Spleen (tissue), 11 donors: ENCODE measurements at regions not wholly inside any gene's neighbourhood (a gene's known extent, or its start where the extent isn't known, plus 50 kb on each side); places are given as distances from the start of the nearest gene placed in this dataset.
"Not testable (repeated sequence)": the region's sequence is repeated elsewhere in the genome, so short reads cannot be mapped to it uniquely, and the experiment has no call there.

ENCODE experiments used
- DNase-seq: peaks from one replicate; pipeline ENCODE4 v3.0.0-alpha.2; 2020
- H3K27ac ChIP-seq, 8 donors: fragments of 200-600 bp; sonication (generic) in 7 of 8; 1 replicate in 4 of 8; 2 replicates in 4 of 8; pipeline versions ENCODE4 v1.5.0 to v1.8.0; 2016 to 2021; ENCODE audit warnings: inconsistent platforms in 4 of 8, mild to moderate bottlenecking in 4 of 8, moderate library complexity in 1 of 8
- H3K27me3 ChIP-seq, 7 donors: fragments of 200-600 bp; sonication (generic) in 6 of 7; replicated peaks in 1 of 7; 1 replicate in 4 of 7; 2 replicates in 3 of 7; pipeline versions ENCODE4 v1.5.0 to v1.8.0; 2016 to 2021; ENCODE audit warnings: inconsistent platforms in 3 of 7, mild to moderate bottlenecking in 1 of 7
- H3K36me3 ChIP-seq, 6 donors: fragments of 200-600 bp; sonication (generic) in 5 of 6; 1 replicate in 4 of 6; 2 replicates in 2 of 6; pipeline versions ENCODE4 v1.5.0 to v1.8.0; 2016 to 2021; ENCODE audit warnings: inconsistent platforms in 2 of 6
- H3K4me1 ChIP-seq, 6 donors: fragments of 200-600 bp; sonication (generic) in 5 of 6; 1 replicate in 3 of 6; 2 replicates in 3 of 6; pipeline versions ENCODE4 v1.5.0 to v1.8.0; 2016 to 2021; ENCODE audit warnings: inconsistent platforms in 3 of 6
- H3K4me3 ChIP-seq, 8 donors: fragments of 200-600 bp; sonication (generic) in 7 of 8; 1 replicate in 4 of 8; 2 replicates in 4 of 8; pipeline versions ENCODE4 v1.5.0 to v1.8.0; 2016 to 2021; ENCODE audit warnings: inconsistent platforms in 4 of 8, mild to moderate bottlenecking in 4 of 8, moderate library complexity in 2 of 8
- H3K9me3 ChIP-seq, 8 donors: fragments of 200-600 bp; sonication (generic) in 7 of 8; 1 replicate in 4 of 8; 2 replicates in 4 of 8; pipeline versions ENCODE4 v1.5.0 to v1.8.0; 2016 to 2021; ENCODE audit warnings: inconsistent platforms in 4 of 8
- POLR2A ChIP-seq, 3 donors: fragments of 450-650 bp; IDR thresholded peaks; one replicate each; pipeline ENCODE4 v1.5.1; 2017; ENCODE audit warnings: antibody characterized with exemption in 3 of 3, mild to moderate bottlenecking in 1 of 3
- POLR2AphosphoS5 ChIP-seq, 3 donors: sonication (generic); formaldehyde crosslinking; IDR thresholded peaks; one replicate each; pipeline ENCODE4 v1.5.1; 2017; ENCODE audit warnings: antibody characterized with exemption in 3 of 3
- WGBS, 5 donors: extraction: QIAGEN DNeasy Blood & Tissue Kit in 3 of 5; methylation state at CpG; one replicate each; pipeline versions ENCODE4 v1.1.5 to v1.1.7; 2013 to 2018; 5-methylcytosine and 5-hydroxymethylcytosine counted together
- intact Hi-C: fragments of 100-400 bp; cut with DNase I; formaldehyde crosslinking; loops from one replicate; pipeline ENCODE4 v1.15.0; 2023; ENCODE audit warnings: low total_unique reads
- TF ChIP-seq, protein P1 (sequence below), 11 experiments: fragments of 200-600 bp in 7 of 11; fragments of 450-650 bp in 4 of 11; sonication (generic) in 4 of 11; IDR thresholded peaks in 8 of 11; conservative IDR thresholded peaks in 3 of 11; 1 replicate in 7 of 11; 2 replicates in 4 of 11; pipeline versions ENCODE4 v1.4.0 to v1.8.0; 2016 to 2021; ENCODE audit warnings: antibody characterized with exemption in 11 of 11, inconsistent platforms in 4 of 11, mild to moderate bottlenecking in 1 of 11
- donor health status: healthy with polysubstance abuse.
- donor health status: DM: no; HTN: no; CAD: no; lungs with moderate emphysema.
- donor health status: DM: no; HTN: no; CAD: no.
- donor health status: Bipolar disorder and iron deficiency.
- donor health status: healthy.
- donor health status: DM: no; HTN: no; CAD: no.
- donor health status: DM: yes; HTN: yes; CAD: no.

DNA sequence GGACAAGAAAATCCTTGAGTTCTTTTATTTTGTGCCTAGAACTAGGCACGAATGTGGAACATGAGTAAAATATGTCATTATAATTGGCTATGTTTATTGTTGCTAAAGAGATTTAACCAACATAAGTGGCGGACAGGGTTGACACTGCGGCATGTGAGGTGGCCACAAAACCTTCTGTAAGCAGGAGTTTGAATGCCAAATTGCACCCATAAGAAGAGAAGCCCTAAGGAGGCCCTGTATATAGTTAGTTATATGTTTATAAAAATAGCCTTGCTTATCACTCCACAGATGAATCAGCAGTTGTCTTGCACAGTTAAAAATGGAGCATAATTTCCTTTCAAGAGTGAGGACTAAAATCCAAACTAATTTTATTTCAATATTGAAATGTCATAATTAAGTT is 336.1 kb downstream of the GBA3 start:
- intact Hi-C loops, result no loop called here
- Histone ChIP-seq H3K36me3 (no peaks in the 10 kb centered on the region), H3K4me3 (no peak overlapping the region), H3K27ac (no peak overlapping the region), H3K27me3 (no peaks in the 10 kb centered on the region), H3K9me3 (peaks cover 0 to 7% (median 0%) of the 10 kb centered on the region in 8 donors), H3K4me1 (no peaks in the 10 kb centered on the region)
- DNase-seq, result no peak
- WGBS, 5 donors, result 78 to 89% (median 82%) methylated on average over 3 of the region's 3 CpGs
- no peak for TF ChIP-seq POLR2A (IDR thresholded peaks at IDR 0.05)

DNA sequence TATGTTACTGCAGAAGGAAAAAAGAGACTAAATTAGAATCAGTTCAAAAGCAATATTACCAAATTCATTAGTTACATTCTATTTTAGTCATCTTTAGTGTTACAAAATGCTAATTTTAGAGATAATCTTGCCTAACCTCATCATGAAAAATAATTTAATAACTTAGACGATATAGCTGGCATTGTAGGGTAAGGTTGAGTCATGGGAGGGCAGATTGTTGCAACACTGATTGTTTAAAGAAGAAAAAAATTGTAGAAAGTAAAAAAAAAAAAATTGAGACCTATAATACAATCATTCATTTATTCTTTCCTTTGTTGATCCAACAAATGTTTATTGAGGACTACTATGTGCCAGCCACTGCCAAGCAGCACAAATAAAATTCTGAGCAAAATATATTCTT is 330.9 kb downstream of the GBA3 start:
- DNase-seq, result no peak
- Histone ChIP-seq H3K4me3 (no peak overlapping the region), H3K36me3 (no peaks in the 10 kb centered on the region), H3K27me3 (no peaks in the 10 kb centered on the region), H3K9me3 (peaks cover 0 to 7% (median 0%) of the 10 kb centered on the region in 8 donors), H3K27ac (no peak overlapping the region), H3K4me1 (no peaks in the 10 kb centered on the region)
- intact Hi-C loops, result no loop called here
- 31 to 70% (median 63%) methylated on average over 1 of the region's 1 CpG for WGBS, 5 donors
- TF ChIP-seq POLR2A (IDR thresholded peaks at IDR 0.05), result no peak
- no peak for TF ChIP-seq POLR2AphosphoS5 (IDR thresholded peaks at IDR 0.05)
- TF ChIP-seq, protein P1, sequence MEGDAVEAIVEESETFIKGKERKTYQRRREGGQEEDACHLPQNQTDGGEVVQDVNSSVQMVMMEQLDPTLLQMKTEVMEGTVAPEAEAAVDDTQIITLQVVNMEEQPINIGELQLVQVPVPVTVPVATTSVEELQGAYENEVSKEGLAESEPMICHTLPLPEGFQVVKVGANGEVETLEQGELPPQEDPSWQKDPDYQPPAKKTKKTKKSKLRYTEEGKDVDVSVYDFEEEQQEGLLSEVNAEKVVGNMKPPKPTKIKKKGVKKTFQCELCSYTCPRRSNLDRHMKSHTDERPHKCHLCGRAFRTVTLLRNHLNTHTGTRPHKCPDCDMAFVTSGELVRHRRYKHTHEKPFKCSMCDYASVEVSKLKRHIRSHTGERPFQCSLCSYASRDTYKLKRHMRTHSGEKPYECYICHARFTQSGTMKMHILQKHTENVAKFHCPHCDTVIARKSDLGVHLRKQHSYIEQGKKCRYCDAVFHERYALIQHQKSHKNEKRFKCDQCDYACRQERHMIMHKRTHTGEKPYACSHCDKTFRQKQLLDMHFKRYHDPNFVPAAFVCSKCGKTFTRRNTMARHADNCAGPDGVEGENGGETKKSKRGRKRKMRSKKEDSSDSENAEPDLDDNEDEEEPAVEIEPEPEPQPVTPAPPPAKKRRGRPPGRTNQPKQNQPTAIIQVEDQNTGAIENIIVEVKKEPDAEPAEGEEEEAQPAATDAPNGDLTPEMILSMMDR (IDR thresholded peaks at IDR 0.05 in 8 of 11, conservative IDR thresholded peaks at IDR 0.05 in 3 of 11), result no peak

DNA sequence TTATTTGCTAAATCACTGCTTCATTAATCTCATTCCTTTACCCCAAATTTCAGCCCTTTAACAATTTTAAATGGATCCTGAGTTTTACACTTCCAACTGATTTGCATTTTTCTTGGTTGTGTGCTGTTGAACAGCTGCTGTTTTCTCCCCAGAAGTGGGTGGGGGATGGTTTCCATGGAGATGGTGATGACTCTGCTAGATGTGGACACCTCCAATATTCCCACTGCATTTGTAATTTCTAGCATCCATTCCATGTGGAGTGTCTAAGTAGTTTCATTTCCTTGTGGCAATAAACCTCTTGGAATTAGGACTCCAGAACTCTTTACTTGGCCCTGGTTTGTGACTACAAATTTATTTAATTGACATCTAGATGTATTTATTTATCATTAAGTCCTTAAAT is 330.4 kb downstream of the GBA3 start:
- no peak for DNase-seq
- Histone ChIP-seq H3K36me3 (no peaks in the 10 kb centered on the region), H3K9me3 (peaks cover 0 to 7% (median 0%) of the 10 kb centered on the region in 8 donors), H3K4me1 (no peaks in the 10 kb centered on the region), H3K27ac (no peak overlapping the region), H3K4me3 (no peak overlapping the region), H3K27me3 (no peaks in the 10 kb centered on the region)
- TF ChIP-seq POLR2AphosphoS5 (IDR thresholded peaks at IDR 0.05), result no peak
- TF ChIP-seq, protein P1 (IDR thresholded peaks at IDR 0.05 in 8 of 11, conservative IDR thresholded peaks at IDR 0.05 in 3 of 11), result no peak
- no peak for TF ChIP-seq POLR2A (IDR thresholded peaks at IDR 0.05)
- intact Hi-C loops, result no loop called here

DNA sequence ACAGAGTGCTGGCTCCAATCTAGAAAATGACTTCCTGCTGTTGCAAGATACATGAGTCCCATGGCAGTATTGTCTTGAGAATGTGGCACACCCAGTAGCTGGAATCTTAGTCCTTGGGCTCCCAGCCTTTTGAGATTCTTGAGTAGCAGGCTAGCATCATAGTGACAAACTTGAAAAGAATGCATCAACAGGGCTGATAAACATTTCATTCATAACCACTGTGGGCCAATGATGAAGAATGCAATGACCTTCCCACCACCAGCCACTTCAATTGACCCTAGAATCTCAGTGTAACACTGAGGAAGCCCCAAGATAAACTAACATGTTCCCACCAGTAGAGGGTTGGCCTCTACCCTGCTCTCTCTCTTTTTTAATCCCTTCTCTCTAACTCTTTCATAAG is 329.3 kb downstream of the GBA3 start:
- Histone ChIP-seq H3K4me3 (no peak overlapping the region), H3K27ac (no peak overlapping the region), H3K4me1 (no peaks in the 10 kb centered on the region), H3K36me3 (no peaks in the 10 kb centered on the region), H3K9me3 (peaks cover 0 to 7% (median 0%) of the 10 kb centered on the region in 8 donors), H3K27me3 (no peaks in the 10 kb centered on the region)
- intact Hi-C loops, result no loop called here
- TF ChIP-seq, protein P1 (IDR thresholded peaks at IDR 0.05 in 8 of 11, conservative IDR thresholded peaks at IDR 0.05 in 3 of 11), result no peak
- TF ChIP-seq POLR2AphosphoS5 (IDR thresholded peaks at IDR 0.05) (no peak), POLR2A (IDR thresholded peaks at IDR 0.05) (no peak)
- no peak for DNase-seq

DNA sequence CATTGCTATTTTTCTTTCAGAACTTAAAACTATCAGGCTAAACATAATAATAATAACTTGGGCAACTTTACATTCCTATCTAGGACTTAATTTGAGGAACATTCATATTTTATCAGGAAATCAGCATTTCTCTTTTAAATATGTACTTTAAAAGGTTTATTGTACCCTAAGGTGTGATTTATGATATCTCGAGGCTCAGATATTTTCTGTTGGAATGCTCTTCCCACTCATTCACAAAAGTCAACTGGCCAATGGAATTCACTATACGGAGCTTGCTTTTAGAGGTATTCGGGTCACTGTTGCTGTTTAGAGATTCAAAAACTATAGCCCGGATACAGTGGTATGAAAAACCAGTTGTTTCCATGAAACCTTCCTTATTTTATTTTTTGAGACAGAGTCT is 328.3 kb downstream of the GBA3 start:
- TF ChIP-seq POLR2A (IDR thresholded peaks at IDR 0.05), result no peak
- TF ChIP-seq, protein P1 (IDR thresholded peaks at IDR 0.05 in 8 of 11, conservative IDR thresholded peaks at IDR 0.05 in 3 of 11), result no peak
- no peak for TF ChIP-seq POLR2AphosphoS5 (IDR thresholded peaks at IDR 0.05)

DNA sequence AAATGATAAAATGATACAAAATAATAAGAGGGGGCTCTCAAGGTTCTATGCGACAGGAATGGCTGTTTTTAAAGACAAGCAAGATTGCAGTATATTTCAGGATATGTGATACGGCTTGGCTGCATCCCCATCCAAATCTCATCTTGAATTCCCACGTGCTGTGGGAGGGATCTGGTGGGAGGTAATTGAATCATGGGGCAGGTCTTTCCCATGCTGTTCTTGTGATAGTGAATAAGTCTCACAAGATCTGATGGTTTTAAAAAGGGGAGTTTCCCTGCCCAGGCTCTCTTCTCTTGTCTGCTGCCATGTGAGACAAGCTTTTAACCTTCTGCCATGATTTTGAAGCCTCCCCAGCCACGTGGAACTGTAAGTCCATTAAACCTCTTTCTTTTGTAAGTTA is 327.7 kb downstream of the GBA3 start:
- H3K4me3 ChIP-seq, H3K27me3 ChIP-seq, H3K27ac ChIP-seq, DNase-seq, H3K4me1 ChIP-seq, intact Hi-C loops, H3K9me3 ChIP-seq, H3K36me3 ChIP-seq: not testable (repeated sequence)
- WGBS, 5 donors, result 66 to 80% (median 72%) methylated on average over 4 of the region's 4 CpGs

More for the DNA sequence above, 328.3 kb downstream of the GBA3 start:
- Histone ChIP-seq H3K9me3 (peaks cover 0 to 7% (median 0%) of the 10 kb centered on the region in 8 donors), H3K27me3 (no peaks in the 10 kb centered on the region), H3K4me3 (no peak overlapping the region), H3K4me1 (no peaks in the 10 kb centered on the region), H3K27ac (no peak overlapping the region), H3K36me3 (no peaks in the 10 kb centered on the region)
- intact Hi-C loops, result no loop called here
- DNase-seq, result no peak
- WGBS, 5 donors, result 82 to 89% (median 85%) methylated on average over 4 of the region's 4 CpGs
